ENCODE measurements at regions not wholly inside any gene's neighbourhood (a gene's known extent, or its start where the extent isn't known, plus 50 kb on each side); places are given as distances from the start of the nearest gene placed in this dataset.
"Not testable (repeated sequence)": the region's sequence is repeated elsewhere in the genome, so short reads cannot be mapped to it uniquely, and the experiment has no call there.

GRCh38 chrX:28170713-28171112 lies 189.5 kb upstream of the DCAF8L1 start:
- ATAC-seq (ENCODE audit: low read depth in 2 of 2): no peak
- H3K36me3 Mint-ChIP-seq: no peaks in the 10 kb centered on the region

GRCh38 chrX:28158019-28158777 lies 176.9 kb upstream of the DCAF8L1 start:
- H3K9me3 Mint-ChIP-seq: peaks cover 0 to 7% (median under 1%) of the 10 kb centered on the region in 7 donors
- H3K27ac Mint-ChIP-seq: no peak overlapping the region
- DNase-seq (no peak), ATAC-seq (ENCODE audit: low read depth in 2 of 2) (no peak)
- no peaks in the 10 kb centered on the region for H3K36me3 Mint-ChIP-seq
- no peaks in the 10 kb centered on the region for H3K27me3 Mint-ChIP-seq
- no peak overlapping the region for H3K4me3 Mint-ChIP-seq
- no peaks in the 10 kb centered on the region for H3K4me1 Mint-ChIP-seq

More at GRCh38 chrX:28170713-28171112, 189.5 kb upstream of the DCAF8L1 start:
- no peak for DNase-seq
- Mint-ChIP-seq H3K27me3 (no peaks in the 10 kb centered on the region), H3K4me1 (no peaks in the 10 kb centered on the region), H3K27ac (no peak overlapping the region), H3K4me3 (no peak overlapping the region), H3K9me3 (peaks cover 0 to 5% (median 0%) of the 10 kb centered on the region in 7 donors)

GRCh38 chrX:28152263-28152662 lies 171.0 kb upstream of the DCAF8L1 start:
- not testable (repeated sequence) for H3K27me3 Mint-ChIP-seq; DNase-seq; H3K4me3 Mint-ChIP-seq; H3K9me3 Mint-ChIP-seq; H3K4me1 Mint-ChIP-seq; ATAC-seq (ENCODE audit: low read depth in 2 of 2); H3K27ac Mint-ChIP-seq; H3K36me3 Mint-ChIP-seq

GRCh38 chrX:28135378-28136047 lies 154.3 kb upstream of the DCAF8L1 start:
- DNase-seq: no peak
- ATAC-seq (ENCODE audit: low read depth in 2 of 2): no peak
- Mint-ChIP-seq H3K9me3 (peaks cover 0 to 4% (median 0%) of the 10 kb centered on the region in 7 donors), H3K36me3 (no peaks in the 10 kb centered on the region), H3K27ac (peak overlapping the region in 1 of 6 donors; percentile 28), H3K4me1 (no peaks in the 10 kb centered on the region), H3K27me3 (no peaks in the 10 kb centered on the region), H3K4me3 (no peak overlapping the region)

- peaks cover 0 to 4% (median 0%) of the 10 kb centered on the region in 7 donors for H3K9me3 Mint-ChIP-seq
These were observed 152.5 kb upstream of the DCAF8L1 start for GRCh38 chrX:28133763-28134162.

GRCh38 chrX:28127662-28128061 lies 146.4 kb upstream of the DCAF8L1 start:
- ATAC-seq (ENCODE audit: low read depth in 2 of 2) (no peak), DNase-seq (no peak)
- Mint-ChIP-seq H3K4me1 (no peaks in the 10 kb centered on the region), H3K27me3 (no peaks in the 10 kb centered on the region), H3K27ac (no peak overlapping the region), H3K9me3 (peaks cover 0 to 4% (median 0%) of the 10 kb centered on the region in 7 donors), H3K4me3 (no peak overlapping the region), H3K36me3 (no peaks in the 10 kb centered on the region)

More at GRCh38 chrX:28133763-28134162, 152.5 kb upstream of the DCAF8L1 start:
- no peaks in the 10 kb centered on the region for H3K36me3 Mint-ChIP-seq
- DNase-seq (no peak), ATAC-seq (ENCODE audit: low read depth in 2 of 2) (no peak)
- no peak overlapping the region for H3K4me3 Mint-ChIP-seq
- H3K27me3 Mint-ChIP-seq: no peaks in the 10 kb centered on the region
- no peak overlapping the region for H3K27ac Mint-ChIP-seq
- no peaks in the 10 kb centered on the region for H3K4me1 Mint-ChIP-seq

- DNase-seq (no peak), ATAC-seq (ENCODE audit: low read depth in 2 of 2) (no peak)
- H3K4me1 Mint-ChIP-seq: no peaks in the 10 kb centered on the region
- H3K36me3 Mint-ChIP-seq: no peaks in the 10 kb centered on the region
- H3K9me3 Mint-ChIP-seq: peaks cover 0 to 4% (median 0%) of the 10 kb centered on the region in 7 donors
- no peak overlapping the region for H3K4me3 Mint-ChIP-seq
- no peaks in the 10 kb centered on the region for H3K27me3 Mint-ChIP-seq
- H3K27ac Mint-ChIP-seq: no peak overlapping the region
These were observed 145.6 kb upstream of the DCAF8L1 start for GRCh38 chrX:28126886-28127285.

- no peaks in the 10 kb centered on the region for H3K4me1 Mint-ChIP-seq
- peaks cover 0 to 4% (median 0%) of the 10 kb centered on the region in 7 donors for H3K9me3 Mint-ChIP-seq
- no peak overlapping the region for H3K4me3 Mint-ChIP-seq
- no peak overlapping the region for H3K27ac Mint-ChIP-seq
- DNase-seq (no peak), ATAC-seq (ENCODE audit: low read depth in 2 of 2) (no peak)
- H3K27me3 Mint-ChIP-seq: no peaks in the 10 kb centered on the region
- no peaks in the 10 kb centered on the region for H3K36me3 Mint-ChIP-seq
These were observed 143.2 kb upstream of the DCAF8L1 start for GRCh38 chrX:28124416-28124815.

- ATAC-seq (ENCODE audit: low read depth in 2 of 2); H3K27me3 Mint-ChIP-seq; H3K4me3 Mint-ChIP-seq; H3K27ac Mint-ChIP-seq; H3K9me3 Mint-ChIP-seq; H3K4me1 Mint-ChIP-seq; H3K36me3 Mint-ChIP-seq; DNase-seq: not testable (repeated sequence)
These were observed 139.5 kb upstream of the DCAF8L1 start for GRCh38 chrX:28120580-28121245.

GRCh38 chrX:28120072-28120471 lies 138.8 kb upstream of the DCAF8L1 start:
- DNase-seq (no peak), ATAC-seq (ENCODE audit: low read depth in 2 of 2) (no peak)
- Mint-ChIP-seq H3K9me3 (peaks cover 0 to 5% (median 0%) of the 10 kb centered on the region in 7 donors), H3K36me3 (no peaks in the 10 kb centered on the region), H3K27me3 (no peaks in the 10 kb centered on the region), H3K4me1 (no peaks in the 10 kb centered on the region), H3K27ac (no peak overlapping the region), H3K4me3 (no peak overlapping the region)

- peak overlapping the region in 1 of 6 donors; percentile 25 for H3K27ac Mint-ChIP-seq
- DNase-seq: no peak
- H3K4me1 Mint-ChIP-seq: no peaks in the 10 kb centered on the region
- ATAC-seq (ENCODE audit: low read depth in 2 of 2): no peak
- H3K27me3 Mint-ChIP-seq: no peaks in the 10 kb centered on the region
- H3K36me3 Mint-ChIP-seq: no peaks in the 10 kb centered on the region
- peaks cover 0 to 4% (median 0%) of the 10 kb centered on the region in 7 donors for H3K9me3 Mint-ChIP-seq
- H3K4me3 Mint-ChIP-seq: no peak overlapping the region
These were observed 127.1 kb upstream of the DCAF8L1 start for GRCh38 chrX:28108186-28108945.

- Mint-ChIP-seq H3K27ac (no peak overlapping the region), H3K27me3 (no peaks in the 10 kb centered on the region), H3K36me3 (no peaks in the 10 kb centered on the region), H3K9me3 (peaks cover 0 to 6% (median 0%) of the 10 kb centered on the region in 7 donors), H3K4me1 (no peaks in the 10 kb centered on the region), H3K4me3 (no peak overlapping the region)
- DNase-seq (no peak), ATAC-seq (ENCODE audit: low read depth in 2 of 2) (no peak)
These were observed 117.9 kb upstream of the DCAF8L1 start for GRCh38 chrX:28099166-28099565.

GRCh38 chrX:28085653-28086052 lies 104.4 kb upstream of the DCAF8L1 start:
- ATAC-seq (ENCODE audit: low read depth in 2 of 2): no peak
- Mint-ChIP-seq H3K36me3 (no peaks in the 10 kb centered on the region), H3K4me1 (no peaks in the 10 kb centered on the region), H3K9me3 (peaks cover 0 to 12% (median 8%) of the 10 kb centered on the region in 7 donors), H3K4me3 (no peak overlapping the region), H3K27ac (no peak overlapping the region), H3K27me3 (no peaks in the 10 kb centered on the region)
- DNase-seq: no peak

Data from naive B cell (primary cell).